Trophoblast cell (in vitro differentiated cells and primary cell): ENCODE measurements at regions not wholly inside any gene's neighbourhood (a gene's known extent, or its start where the extent isn't known, plus 50 kb on each side); places are given as distances from the start of the nearest gene placed in this dataset.

ENCODE experiments used
- DNase-seq, 2 donors: peaks; one replicate each; pipeline ENCODE4 v3.0.0-alpha.2; 2016
- H2AFZ ChIP-seq: 2 replicates; pipeline ENCODE4 v1.6.1; 2013; ENCODE audit warnings: low read length, moderate library complexity, mild to moderate bottlenecking; ENCODE audit not compliant: insufficient read depth, poor library complexity
- H2AK5ac ChIP-seq: 2 replicates; pipeline ENCODE4 v1.6.1; 2013; ENCODE audit warnings: mild to moderate bottlenecking, low read length
- H2BK120ac ChIP-seq: 2 replicates; pipeline ENCODE4 v1.6.1; 2013; ENCODE audit warnings: low read length, mild to moderate bottlenecking, moderate library complexity; ENCODE audit not compliant: insufficient read depth, poor library complexity
- H2BK12ac ChIP-seq: 2 replicates; pipeline ENCODE4 v1.6.1; 2013; ENCODE audit warnings: mild to moderate bottlenecking, low read length, moderate library complexity
- H2BK5ac ChIP-seq: 2 replicates; pipeline ENCODE4 v1.6.1; 2013; ENCODE audit warnings: low read length, low read depth, moderate library complexity, mild to moderate bottlenecking; ENCODE audit not compliant: poor library complexity
- H3K14ac ChIP-seq: 2 replicates; pipeline ENCODE4 v1.6.1; 2013; ENCODE audit warnings: mild to moderate bottlenecking, low read length
- H3K18ac ChIP-seq: 2 replicates; pipeline ENCODE4 v1.6.1; 2013; ENCODE audit warnings: mild to moderate bottlenecking, low read length
- H3K23ac ChIP-seq: 2 replicates; pipeline ENCODE4 v1.6.1; 2013; ENCODE audit warnings: low read length
- H3K27ac ChIP-seq: 2 replicates; pipeline ENCODE4 v1.5.1; 2013; ENCODE audit warnings: low read depth, mild to moderate bottlenecking, inconsistent platforms, low read length, moderate library complexity
- H3K27me3 ChIP-seq: 2 replicates; pipeline ENCODE4 v1.6.1; 2013; ENCODE audit warnings: inconsistent platforms, mild to moderate bottlenecking, low read length, moderate library complexity; ENCODE audit not compliant: insufficient read depth
- H3K36me3 ChIP-seq, 2 experiments: 1 replicate in 1 of 2; 2 replicates in 1 of 2; pipeline ENCODE4 v1.6.1; 2013; ENCODE audit warnings: low read length in 2 of 2, mild to moderate bottlenecking in 2 of 2, moderate library complexity in 1 of 2; ENCODE audit not compliant: insufficient read depth in 2 of 2, control insufficient read depth in 1 of 2
- H3K4ac ChIP-seq: 2 replicates; pipeline ENCODE4 v1.6.1; 2013; ENCODE audit warnings: low read depth, mild to moderate bottlenecking, low read length, moderate library complexity
- H3K4me1 ChIP-seq, 2 experiments: 1 replicate in 1 of 2; 2 replicates in 1 of 2; pipeline ENCODE4 v1.6.1; 2013; ENCODE audit warnings: low read length in 2 of 2, mild to moderate bottlenecking in 2 of 2, moderate library complexity in 1 of 2; ENCODE audit not compliant: insufficient read depth in 2 of 2, control insufficient read depth in 1 of 2
- H3K4me2 ChIP-seq: 2 replicates; pipeline ENCODE4 v1.6.1; 2013; ENCODE audit warnings: inconsistent platforms, mild to moderate bottlenecking, low read length, moderate library complexity
- H3K4me3 ChIP-seq: 2 replicates; pipeline ENCODE4 v1.5.1; 2013; ENCODE audit warnings: mild to moderate bottlenecking, low read depth, low read length, inconsistent platforms
- H3K79me1 ChIP-seq: one replicate; pipeline ENCODE4 v1.6.1; 2013; ENCODE audit warnings: low read length
- H3K79me2 ChIP-seq: 2 replicates; pipeline ENCODE4 v1.6.1; 2013; ENCODE audit warnings: low read length, mild to moderate bottlenecking; ENCODE audit not compliant: control insufficient read depth, insufficient read depth, poor library complexity
- H3K9ac ChIP-seq: 2 replicates; pipeline ENCODE4 v1.6.1; 2013; ENCODE audit warnings: mild to moderate bottlenecking, low read length
- H3K9me3 ChIP-seq: 2 replicates; pipeline ENCODE4 v1.6.1; 2013; ENCODE audit warnings: low read depth, mild to moderate bottlenecking, control low read depth, inconsistent platforms, low read length; ENCODE audit not compliant: insufficient read depth
- H4K12ac ChIP-seq: 2 replicates; pipeline ENCODE4 v1.6.1; 2013; ENCODE audit warnings: low read depth, mild to moderate bottlenecking, low read length, moderate library complexity
- H4K8ac ChIP-seq: 2 replicates; pipeline ENCODE4 v1.6.1; 2013; ENCODE audit warnings: low read depth, mild to moderate bottlenecking, low read length, moderate library complexity
- H4K91ac ChIP-seq: one replicate; pipeline ENCODE4 v1.6.1; 2013; ENCODE audit warnings: low read depth, mild to moderate bottlenecking, low read length, moderate library complexity
- WGBS: extraction: QIAGEN DNeasy Blood & Tissue Kit; methylation state at CpG from one replicate; pipeline ENCODE4 v1.1.7; 2013; ENCODE audit warnings: missing lambda C conversion rate; ENCODE audit not compliant: insufficient read length, insufficient coverage; ENCODE audit errors: extremely low coverage; 5-methylcytosine and 5-hydroxymethylcytosine counted together

DNA sequence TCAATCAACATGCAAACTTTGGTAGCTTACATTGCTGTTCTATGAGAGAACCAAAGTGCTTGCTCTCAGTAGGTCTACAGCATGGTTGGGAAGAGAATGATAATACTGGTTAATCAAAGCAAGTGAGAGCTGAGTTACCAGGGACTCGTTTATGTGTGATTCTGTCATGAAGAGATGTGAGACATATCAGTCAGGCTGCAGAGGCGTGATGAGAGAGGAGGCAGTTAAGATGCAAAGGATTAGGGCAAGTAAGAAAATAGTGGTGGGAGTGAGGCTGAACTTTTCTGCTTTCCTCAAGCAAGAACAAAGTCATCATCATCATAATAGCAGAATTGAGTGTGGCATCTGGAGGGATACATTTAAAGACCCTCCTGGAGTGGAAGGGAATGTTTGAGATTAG is 86.5 kb downstream of the RPS12 start:
- Histone ChIP-seq H2BK5ac (no peak overlapping the region), H3K4me1 (no peaks in the 10 kb centered on the region), H3K27me3 (no peaks in the 10 kb centered on the region), H2BK120ac (no peak overlapping the region), H4K12ac (no peak overlapping the region), H3K23ac (no peak overlapping the region), H3K27ac (no peak overlapping the region), H3K36me3 (no peaks in the 10 kb centered on the region), H3K79me2 (no peaks in the 10 kb centered on the region), H3K9me3 (no peaks in the 10 kb centered on the region), H4K91ac (no peak overlapping the region), H3K79me1 (no peaks in the 10 kb centered on the region), H2BK12ac (no peak overlapping the region), H2AFZ (no peak overlapping the region), H2AK5ac (no peak overlapping the region), H3K4me2 (no peak overlapping the region), H3K9ac (no peak overlapping the region), H3K14ac (no peak overlapping the region), H3K4ac (no peak overlapping the region), H4K8ac (no peak overlapping the region), H3K4me3 (no peak overlapping the region), H3K18ac (no peak overlapping the region)
- WGBS: no CpG with 5 or more reads among the region's 2 CpGs
- no peak for DNase-seq

- Histone ChIP-seq H4K8ac (no peak overlapping the region), H3K9me3 (no peaks in the 10 kb centered on the region), H3K18ac (no peak overlapping the region), H3K4me3 (no peak overlapping the region), H2BK5ac (no peak overlapping the region), H2AFZ (no peak overlapping the region), H2BK120ac (no peak overlapping the region), H3K23ac (no peak overlapping the region), H3K14ac (no peak overlapping the region), H2BK12ac (no peak overlapping the region), H3K79me2 (no peaks in the 10 kb centered on the region), H3K36me3 (no peaks in the 10 kb centered on the region), H3K4me1 (no peaks in the 10 kb centered on the region), H3K9ac (no peak overlapping the region), H2AK5ac (no peak overlapping the region), H3K4ac (no peak overlapping the region), H3K27ac (no peak overlapping the region), H4K12ac (no peak overlapping the region), H3K79me1 (no peaks in the 10 kb centered on the region), H3K4me2 (no peak overlapping the region), H3K27me3 (no peaks in the 10 kb centered on the region), H4K91ac (no peak overlapping the region)
- DNase-seq: no peak
- no CpG with 5 or more reads among the region's 6 CpGs for whole genome bisulfite sequencing
Observed at GRCh38 chr6:132902901-132903300, 88.5 kb downstream of the RPS12 start.

- no peak overlapping the region for H3K4me3 ChIP-seq
- H3K4me2 ChIP-seq: no peak overlapping the region
- no peak overlapping the region for H4K12ac ChIP-seq
- H2AK5ac ChIP-seq: no peak overlapping the region
- H3K23ac ChIP-seq: no peak overlapping the region
- H3K14ac ChIP-seq: no peak overlapping the region
- peaks cover 0 to under 1% of the 10 kb centered on the region in 2 experiments for H3K4me1 ChIP-seq
- no CpG with 5 or more reads among the region's 1 CpG for WGBS
- H3K9me3 ChIP-seq: no peaks in the 10 kb centered on the region
- H3K79me1 ChIP-seq: no peaks in the 10 kb centered on the region
- no peaks in the 10 kb centered on the region for H3K27me3 ChIP-seq
- H2BK12ac ChIP-seq: no peak overlapping the region
- H2BK5ac ChIP-seq: no peak overlapping the region
- H3K9ac ChIP-seq: no peak overlapping the region
- H3K36me3 ChIP-seq: no peaks in the 10 kb centered on the region
- no peak overlapping the region for H3K27ac ChIP-seq
- no peak overlapping the region for H4K91ac ChIP-seq
- no peak overlapping the region for H2BK120ac ChIP-seq
- H2AFZ ChIP-seq: no peak overlapping the region
- H3K79me2 ChIP-seq: no peaks in the 10 kb centered on the region
- H4K8ac ChIP-seq: no peak overlapping the region
- no peak overlapping the region for H3K4ac ChIP-seq
- no peak for DNase-seq
- no peak overlapping the region for H3K18ac ChIP-seq
Observed at GRCh38 chr6:132907231-132907630, 92.9 kb downstream of the RPS12 start.

- Histone ChIP-seq H2AFZ (no peak overlapping the region), H4K8ac (no peak overlapping the region)
Observed at GRCh38 chr6:132907914-132908313, 93.5 kb downstream of the RPS12 start.

More at GRCh38 chr6:132907914-132908313, 93.5 kb downstream of the RPS12 start:
- H2BK12ac ChIP-seq: no peak overlapping the region
- H2BK120ac ChIP-seq: no peak overlapping the region
- H3K9ac ChIP-seq: no peak overlapping the region
- no peak overlapping the region for H3K4me3 ChIP-seq
- H3K9me3 ChIP-seq: no peaks in the 10 kb centered on the region
- H3K36me3 ChIP-seq: no peaks in the 10 kb centered on the region
- no peak overlapping the region for H2AK5ac ChIP-seq
- no peak overlapping the region for H4K12ac ChIP-seq
- H4K91ac ChIP-seq: no peak overlapping the region
- no peak overlapping the region for H3K23ac ChIP-seq
- peaks cover 0 to 3% of the 10 kb centered on the region in 2 experiments for H3K4me1 ChIP-seq
- no CpG with 5 or more reads among the region's 7 CpGs for WGBS
- no peak overlapping the region for H2BK5ac ChIP-seq
- H3K27me3 ChIP-seq: no peaks in the 10 kb centered on the region
- no peak overlapping the region for H3K14ac ChIP-seq
- no peak overlapping the region for H3K4me2 ChIP-seq
- no peaks in the 10 kb centered on the region for H3K79me1 ChIP-seq
- DNase-seq: no peak
- no peak overlapping the region for H3K4ac ChIP-seq
- H3K18ac ChIP-seq: no peak overlapping the region
- H3K79me2 ChIP-seq: no peaks in the 10 kb centered on the region
- no peak overlapping the region for H3K27ac ChIP-seq
